Fibroblast of lung (primary cell): ENCODE measurements at regions not wholly inside any gene's neighbourhood (a gene's known extent, or its start where the extent isn't known, plus 50 kb on each side); places are given as distances from the start of the nearest gene placed in this dataset.

Source experiments
- DNase-seq, 2 donors: peaks; one replicate each; pipeline versions ENCODE4 v3.0.0 to v3.0.0-alpha.2; 2010; ENCODE audit warnings: low read depth in 2 of 2
- H2AFZ ChIP-seq: 2 replicates; pipeline ENCODE4 v1.5.1; 2012; ENCODE audit warnings: low read length, control low read depth, inconsistent platforms
- H3K27ac ChIP-seq: 2 replicates; pipeline ENCODE4 v1.5.1; 2011; ENCODE audit warnings: low read length, control low read depth; ENCODE audit not compliant: insufficient read depth
- H3K27me3 ChIP-seq: 2 replicates; pipeline ENCODE4 v1.5.1; 2011; ENCODE audit warnings: mild to moderate bottlenecking, low read length; ENCODE audit not compliant: control insufficient read depth, insufficient read depth
- H3K36me3 ChIP-seq: 2 replicates; pipeline ENCODE4 v1.5.1; 2011; ENCODE audit warnings: low read length; ENCODE audit not compliant: control insufficient read depth, insufficient read depth
- H3K4me1 ChIP-seq: 2 replicates; pipeline ENCODE4 v1.5.1; 2011; ENCODE audit warnings: low read length; ENCODE audit not compliant: control insufficient read depth, insufficient read depth; ENCODE audit errors: extremely low read depth
- H3K4me2 ChIP-seq: 2 replicates; pipeline ENCODE4 v1.5.1; 2011; ENCODE audit warnings: low read length, control low read depth; ENCODE audit not compliant: insufficient read depth; ENCODE audit errors: extremely low read depth
- H3K4me3 ChIP-seq, 4 experiments: fragments of 200-600 bp in 1 of 4; sonication (generic) in 1 of 4; replicated peaks in 1 of 4; 2 replicates each; pipeline ENCODE4 v1.5.1; 2011 to 2016; ENCODE audit warnings: low read length in 4 of 4, low read depth in 3 of 4, mild to moderate bottlenecking in 3 of 4, control low read depth in 2 of 4, inconsistent platforms in 1 of 4, mixed read lengths in 1 of 4; ENCODE audit not compliant: insufficient read depth in 1 of 4; ENCODE audit errors: control extremely low read depth in 1 of 4
- H3K79me2 ChIP-seq: 2 replicates; pipeline ENCODE4 v1.5.1; 2012; ENCODE audit warnings: mild to moderate bottlenecking, low read length, inconsistent platforms; ENCODE audit not compliant: control insufficient read depth, insufficient read depth
- H3K9ac ChIP-seq: 2 replicates; pipeline ENCODE4 v1.5.1; 2011; ENCODE audit warnings: mild to moderate bottlenecking, low read length, control low read depth; ENCODE audit not compliant: insufficient read depth
- H3K9me3 ChIP-seq: 2 replicates; pipeline ENCODE4 v1.5.1; 2012; ENCODE audit warnings: low read depth, low read length; ENCODE audit not compliant: control insufficient read depth, insufficient read depth
- H4K20me1 ChIP-seq: 2 replicates; pipeline ENCODE4 v1.5.1; 2011; ENCODE audit warnings: low read length; ENCODE audit not compliant: control insufficient read depth, insufficient read depth; ENCODE audit errors: extremely low read depth
- EZH2 ChIP-seq: IDR thresholded peaks from 2 replicates; pipeline ENCODE4 v1.5.1; 2012; ENCODE audit warnings: low read length, control low read depth, mild to moderate bottlenecking; ENCODE audit errors: missing control alignments
- TF ChIP-seq, protein P1 (sequence below), 2 donors: IDR thresholded peaks in 1 of 2; conservative IDR thresholded peaks in 1 of 2; 1 replicate in 1 of 2; 2 replicates in 1 of 2; pipeline ENCODE4 v1.5.1; 2011 to 2012; ENCODE audit warnings: low read length in 2 of 2, control low read depth in 1 of 2, inconsistent platforms in 1 of 2, low read depth in 1 of 2, mild to moderate bottlenecking in 1 of 2

DNA sequence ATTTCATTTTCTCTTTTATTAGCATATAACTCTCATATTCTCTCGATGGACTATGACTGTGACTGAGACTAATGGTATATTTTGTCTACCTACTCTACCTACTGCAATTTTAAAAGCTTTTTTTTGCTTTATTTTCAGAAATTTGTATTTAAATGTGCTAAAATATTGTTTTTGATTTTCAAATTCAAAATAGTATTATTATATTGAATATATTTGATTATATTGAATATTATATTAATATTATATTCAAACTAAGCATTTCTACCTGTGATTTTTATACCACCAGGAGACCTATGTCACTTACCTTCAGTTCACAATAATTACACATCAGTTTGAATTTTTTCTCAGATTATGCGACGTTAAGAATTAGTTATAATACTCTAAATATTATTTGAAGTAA lies 700.5 kb upstream of the RGMB start:
- H3K27ac ChIP-seq = no peak overlapping the region
- no peaks in the 10 kb centered on the region for H3K79me2 ChIP-seq
- H3K27me3 ChIP-seq = no peaks in the 10 kb centered on the region
- H4K20me1 ChIP-seq = no peaks in the 10 kb centered on the region
- no peak for DNase-seq
- no peak overlapping the region for H3K4me2 ChIP-seq
- no peak for TF ChIP-seq EZH2
- TF ChIP-seq, protein P1, sequence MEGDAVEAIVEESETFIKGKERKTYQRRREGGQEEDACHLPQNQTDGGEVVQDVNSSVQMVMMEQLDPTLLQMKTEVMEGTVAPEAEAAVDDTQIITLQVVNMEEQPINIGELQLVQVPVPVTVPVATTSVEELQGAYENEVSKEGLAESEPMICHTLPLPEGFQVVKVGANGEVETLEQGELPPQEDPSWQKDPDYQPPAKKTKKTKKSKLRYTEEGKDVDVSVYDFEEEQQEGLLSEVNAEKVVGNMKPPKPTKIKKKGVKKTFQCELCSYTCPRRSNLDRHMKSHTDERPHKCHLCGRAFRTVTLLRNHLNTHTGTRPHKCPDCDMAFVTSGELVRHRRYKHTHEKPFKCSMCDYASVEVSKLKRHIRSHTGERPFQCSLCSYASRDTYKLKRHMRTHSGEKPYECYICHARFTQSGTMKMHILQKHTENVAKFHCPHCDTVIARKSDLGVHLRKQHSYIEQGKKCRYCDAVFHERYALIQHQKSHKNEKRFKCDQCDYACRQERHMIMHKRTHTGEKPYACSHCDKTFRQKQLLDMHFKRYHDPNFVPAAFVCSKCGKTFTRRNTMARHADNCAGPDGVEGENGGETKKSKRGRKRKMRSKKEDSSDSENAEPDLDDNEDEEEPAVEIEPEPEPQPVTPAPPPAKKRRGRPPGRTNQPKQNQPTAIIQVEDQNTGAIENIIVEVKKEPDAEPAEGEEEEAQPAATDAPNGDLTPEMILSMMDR (conservative IDR thresholded peaks at IDR 0.05 in 1 of 2, IDR thresholded peaks at IDR 0.05 in 1 of 2; ENCODE audit: low read depth in 1 of 2, low read length in 2 of 2) = no peak
- no peaks in the 10 kb centered on the region for H3K4me1 ChIP-seq
- H2AFZ ChIP-seq = no peak overlapping the region
- no peak overlapping the region for H3K4me3 ChIP-seq
- H3K9me3 ChIP-seq = no peaks in the 10 kb centered on the region
- no peaks in the 10 kb centered on the region for H3K36me3 ChIP-seq
- no peak overlapping the region for H3K9ac ChIP-seq

DNA sequence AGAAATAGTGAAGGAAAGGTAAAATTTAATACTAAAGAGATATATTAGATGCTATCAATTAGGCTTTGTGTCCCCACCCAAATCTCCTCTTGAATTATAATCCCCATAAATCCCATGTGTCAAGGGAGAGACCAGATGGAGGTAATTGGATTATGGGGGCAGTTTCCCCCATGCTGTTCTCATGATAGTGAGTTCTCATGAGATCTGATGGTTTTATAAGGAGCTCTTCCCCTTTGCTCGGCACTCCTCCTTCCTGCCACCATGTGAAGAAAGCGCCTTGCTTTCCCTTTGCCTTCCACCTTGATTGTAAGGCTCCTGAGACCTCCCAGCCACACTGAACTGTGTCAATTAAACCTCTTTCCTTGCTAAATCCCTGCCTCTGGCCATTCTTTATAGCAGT lies 697.0 kb upstream of the RGMB start:
- H3K4me1 ChIP-seq = no peaks in the 10 kb centered on the region
- no peak for DNase-seq
- no peak for TF ChIP-seq EZH2
- TF ChIP-seq, protein P1 (conservative IDR thresholded peaks at IDR 0.05 in 1 of 2, IDR thresholded peaks at IDR 0.05 in 1 of 2; ENCODE audit: low read depth in 1 of 2, low read length in 2 of 2) = no peak

DNA sequence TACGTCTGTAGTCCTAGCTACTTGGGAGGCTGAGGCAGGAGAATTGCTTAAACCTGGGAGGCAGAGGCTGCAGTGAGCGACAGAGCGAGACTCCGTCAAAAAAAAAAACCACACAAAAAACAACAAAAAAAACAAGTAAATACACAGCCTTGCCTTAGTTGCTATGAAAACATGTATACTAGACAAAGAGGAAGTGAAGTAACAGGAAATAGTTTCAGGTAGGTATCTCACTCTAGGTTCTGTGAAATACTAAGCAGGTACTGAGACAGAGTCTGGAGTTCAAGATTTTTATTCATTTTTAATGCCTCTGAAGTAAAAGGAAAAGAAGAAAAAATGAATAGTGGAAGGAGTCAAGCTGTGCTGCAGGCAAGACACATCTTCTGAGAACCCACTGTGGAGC lies 687.9 kb upstream of the RGMB start:
- DNase-seq = no peak

More for the DNA sequence above, 697.0 kb upstream of the RGMB start:
- Histone ChIP-seq H3K27me3 (no peaks in the 10 kb centered on the region), H3K79me2 (no peaks in the 10 kb centered on the region), H3K9ac (no peak overlapping the region), H3K36me3 (no peaks in the 10 kb centered on the region), H3K4me2 (no peak overlapping the region), H3K9me3 (no peaks in the 10 kb centered on the region), H3K4me3 (no peak overlapping the region), H3K27ac (no peak overlapping the region), H2AFZ (no peak overlapping the region), H4K20me1 (no peaks in the 10 kb centered on the region)

More for the DNA sequence above, 687.9 kb upstream of the RGMB start:
- H3K4me1 ChIP-seq = no peaks in the 10 kb centered on the region
- no peak overlapping the region for H3K4me3 ChIP-seq
- no peak overlapping the region for H3K9ac ChIP-seq
- no peaks in the 10 kb centered on the region for H3K9me3 ChIP-seq
- no peaks in the 10 kb centered on the region for H4K20me1 ChIP-seq
- no peak for TF ChIP-seq EZH2
- TF ChIP-seq, protein P1 (conservative IDR thresholded peaks at IDR 0.05 in 1 of 2, IDR thresholded peaks at IDR 0.05 in 1 of 2; ENCODE audit: low read depth in 1 of 2, low read length in 2 of 2) = no peak
- no peak overlapping the region for H2AFZ ChIP-seq
- no peaks in the 10 kb centered on the region for H3K27me3 ChIP-seq
- H3K4me2 ChIP-seq = no peak overlapping the region
- H3K79me2 ChIP-seq = no peaks in the 10 kb centered on the region
- H3K27ac ChIP-seq = no peak overlapping the region
- no peaks in the 10 kb centered on the region for H3K36me3 ChIP-seq
